GM10248 (cell line): ENCODE measurements at regions not wholly inside any gene's neighbourhood (a gene's known extent, or its start where the extent isn't known, plus 50 kb on each side); places are given as distances from the start of the nearest gene placed in this dataset.

Experiments used
- CTCF ChIA-PET: fragments of 300-600 bp; sonication (Branson Sonifier 250); formaldehyde crosslinking; extraction: SDS; loops from one replicate; lab custom pipeline; 2021; ENCODE audit warnings: antibody characterized with exemption; lab: Yijun Ruan, JAX
- POLR2A ChIA-PET: fragments of 350-650 bp; sonication (Branson Sonifier 250); formaldehyde crosslinking; extraction: SDS; loops from one replicate; lab custom pipeline; 2020; ENCODE audit warnings: antibody characterized with exemption; lab: Yijun Ruan, JAX
- DNase-seq: peaks from one replicate; pipeline ENCODE4 v3.0.0; 2012; ENCODE audit errors: extremely low spot score
- CTCF ChIP-seq: IDR thresholded peaks from 2 replicates; pipeline ENCODE4 v1.5.1; 2012; ENCODE audit warnings: mild to moderate bottlenecking, low read depth; ENCODE audit errors: extremely low read depth, missing control alignments, control extremely low read depth

GRCh38 chr2:194223218-194223617, 1433.8 kb upstream of the SLC39A10 start:
- TF ChIP-seq CTCF: no peak
- POLR2A ChIA-PET: no interaction called here
- CTCF ChIA-PET: interaction anchor here (1.2 to 1.3 kb wide), 3 partner anchors 26 to 72 kb away, joined by 3 to 4 read pairs (median 3); no protein-coding TSS in a partner anchor
- no peak for DNase-seq

DNA sequence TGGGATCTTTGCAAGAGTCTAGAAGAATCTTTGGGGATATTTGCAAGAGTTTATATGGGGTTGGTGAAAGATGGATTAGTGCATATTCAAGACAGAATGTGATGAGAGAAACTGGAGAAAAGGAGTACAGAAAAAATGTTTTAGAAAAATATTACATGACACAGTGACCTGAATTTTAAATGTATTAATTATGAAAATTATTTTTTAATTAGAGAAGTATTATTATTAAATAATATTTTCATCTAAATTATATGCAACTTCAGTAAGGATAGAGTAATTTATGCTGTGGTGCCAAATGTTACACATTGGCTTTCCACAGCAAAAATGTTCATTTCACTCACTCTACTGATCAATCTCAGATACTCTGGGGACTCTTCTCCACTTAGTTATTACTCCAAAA, 1442.8 kb upstream of the SLC39A10 start:
- no peak for TF ChIP-seq CTCF
- DNase-seq: no peak
- ChIA-PET POLR2A (no interaction called here), CTCF (no interaction called here)

DNA sequence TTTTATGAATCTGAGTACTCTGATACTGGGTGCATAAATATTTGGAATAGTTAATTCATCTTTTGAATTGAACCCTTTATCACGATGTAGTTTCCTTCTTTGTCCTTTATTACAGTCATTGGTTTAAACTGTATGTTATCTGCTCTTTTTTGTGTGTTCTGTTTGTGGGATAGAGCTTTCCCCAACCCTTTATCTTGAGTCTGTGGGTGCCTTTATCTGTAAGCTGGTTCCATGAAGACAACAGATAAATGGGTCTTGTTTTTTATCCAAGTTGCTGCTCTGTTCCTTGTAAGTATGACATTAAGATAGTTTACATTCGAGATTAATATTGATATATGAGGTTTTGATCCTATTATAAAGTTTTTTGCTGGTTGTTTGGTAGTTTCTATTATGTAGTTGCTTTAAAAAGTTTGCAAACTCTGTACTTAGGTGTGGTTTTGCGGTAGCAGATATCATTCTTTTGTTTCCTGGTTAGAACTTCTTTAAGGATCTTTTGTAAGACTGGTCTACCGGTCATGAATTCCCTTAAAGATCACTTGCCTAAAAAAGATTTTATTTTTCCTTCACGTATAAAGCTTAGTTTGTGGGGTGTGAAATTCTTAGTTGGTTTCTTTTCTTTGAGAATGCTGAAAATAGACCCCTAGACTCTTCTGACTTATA, 1451.3 kb upstream of the SLC39A10 start:
- no peak for DNase-seq
- CTCF ChIA-PET: interaction anchor here (1.6 to 2.5 kb wide), 2 partner anchors 9 to 17 kb away, joined by 3 to 6 read pairs; no protein-coding TSS in a partner anchor
- POLR2A ChIA-PET: no interaction called here
- TF ChIP-seq CTCF: no peak

GRCh38 chr2:194203898-194204297, 1453.1 kb upstream of the SLC39A10 start:
- ChIA-PET CTCF (no interaction called here), POLR2A (no interaction called here)
- DNase-seq: no peak
- TF ChIP-seq CTCF: no peak

GRCh38 chr2:194182888-194183287, 1474.1 kb upstream of the SLC39A10 start:
- ChIA-PET POLR2A (no interaction called here), CTCF (interaction anchor here (1.0 to 1.4 kb wide), 2 partner anchors 15 to 58 kb away, joined by 3 to 4 read pairs; no protein-coding TSS in a partner anchor)
- no peak for TF ChIP-seq CTCF
- DNase-seq: no peak

GRCh38 chr2:194176134-194176533, 1480.9 kb upstream of the SLC39A10 start:
- no peak for DNase-seq
- no peak for TF ChIP-seq CTCF
- CTCF ChIA-PET: interaction anchor here (0.9 kb wide), 1 partner anchor 9 kb away, joined by 4 read pairs; no protein-coding TSS in a partner anchor
- POLR2A ChIA-PET: no interaction called here
